HG02610 (cell line): ENCODE measurements at regions not wholly inside any gene's neighbourhood (a gene's known extent, or its start where the extent isn't known, plus 50 kb on each side); places are given as distances from the start of the nearest gene placed in this dataset.

Experiments used
- ATAC-seq: cut with Tn5 transposase; IDR thresholded peaks from one replicate; pipeline ENCODE4 v1.9.1; 2021; ENCODE audit warnings: mild to moderate bottlenecking, moderate library complexity; ENCODE audit not compliant: unreplicated experiment

- ATAC-seq, result no peak
These were observed 240.9 kb upstream of the MIR17HG start for GRCh38 chr13:91106565-91106964.

- no peak for ATAC-seq
These were observed 239.2 kb upstream of the MIR17HG start for GRCh38 chr13:91108315-91108714.

DNA sequence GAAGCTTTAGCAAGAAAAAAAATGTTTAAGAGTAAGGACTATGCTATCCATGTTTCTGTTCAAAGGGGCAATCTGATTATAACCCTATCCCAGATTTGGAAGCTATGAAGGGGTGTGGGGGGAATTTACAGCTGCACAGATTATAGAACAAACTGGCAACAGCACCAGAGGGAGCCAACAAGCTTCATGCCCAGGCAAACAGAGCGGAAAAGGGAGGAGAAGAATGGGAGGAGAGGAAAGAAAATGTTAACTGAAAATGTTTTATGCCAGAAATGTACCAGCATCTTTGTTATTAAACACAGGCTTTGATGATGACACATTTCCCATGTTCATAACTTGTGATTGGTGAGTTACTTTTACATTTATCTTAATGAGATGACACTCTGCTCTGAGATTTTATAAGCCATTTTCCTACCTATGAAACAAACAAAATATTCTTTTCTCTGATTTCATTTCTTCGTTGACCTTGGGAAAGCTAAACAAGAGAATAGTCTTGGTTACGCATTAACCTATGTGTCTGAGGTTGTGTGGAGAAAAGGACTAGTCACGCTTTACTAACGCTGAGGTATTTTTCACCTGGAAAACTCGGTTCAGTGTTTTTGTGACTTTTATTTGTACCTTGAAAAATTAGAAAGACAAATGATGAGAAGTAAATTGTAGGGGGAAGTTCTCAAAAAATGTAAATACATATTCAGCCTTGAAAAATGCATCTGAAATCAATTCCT is 235.8 kb upstream of the MIR17HG start:
- no peak for ATAC-seq

- no peak for ATAC-seq
These were observed 235.1 kb upstream of the MIR17HG start for GRCh38 chr13:91112201-91112923.

- ATAC-seq, result no peak
These were observed 234.6 kb upstream of the MIR17HG start for GRCh38 chr13:91112924-91113277.

DNA sequence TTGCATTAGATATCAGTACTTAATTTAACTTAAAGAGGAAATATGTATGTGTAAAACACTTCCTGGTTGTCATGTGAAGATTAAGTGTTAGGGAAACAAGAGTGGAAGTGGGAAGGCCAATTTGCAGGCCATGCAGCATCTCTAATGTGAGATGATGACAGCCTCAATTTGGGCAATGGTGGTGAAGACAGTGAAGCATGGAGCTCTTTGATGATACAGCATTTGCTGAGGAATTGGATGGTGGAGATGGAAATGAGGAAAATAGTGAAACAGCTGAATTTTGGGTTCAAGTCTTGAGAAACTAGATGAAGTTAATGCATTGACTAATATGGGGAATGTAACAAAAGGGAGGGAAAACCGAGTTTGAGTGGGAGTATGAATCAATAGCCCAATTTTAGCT is 231.7 kb upstream of the MIR17HG start:
- no peak for ATAC-seq

DNA sequence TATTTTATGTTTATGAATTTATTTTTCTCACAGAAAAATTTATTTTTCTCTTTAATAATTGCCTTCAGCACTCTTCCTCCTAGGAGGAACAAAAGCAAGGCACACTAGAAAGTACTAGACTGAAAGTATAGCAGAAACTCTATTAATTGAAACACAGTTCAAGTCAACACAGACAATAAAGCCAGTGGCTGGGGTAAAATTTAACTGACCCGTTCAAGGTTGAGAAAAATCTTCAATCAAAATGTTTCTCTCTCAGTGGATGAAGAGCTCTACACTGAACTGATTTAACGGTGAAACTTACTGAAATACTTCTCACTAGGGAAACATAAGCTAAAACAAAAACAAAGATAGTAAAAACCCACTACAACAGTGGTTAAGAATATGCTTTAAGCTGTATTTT is 230.1 kb upstream of the MIR17HG start:
- ATAC-seq, result no peak

DNA sequence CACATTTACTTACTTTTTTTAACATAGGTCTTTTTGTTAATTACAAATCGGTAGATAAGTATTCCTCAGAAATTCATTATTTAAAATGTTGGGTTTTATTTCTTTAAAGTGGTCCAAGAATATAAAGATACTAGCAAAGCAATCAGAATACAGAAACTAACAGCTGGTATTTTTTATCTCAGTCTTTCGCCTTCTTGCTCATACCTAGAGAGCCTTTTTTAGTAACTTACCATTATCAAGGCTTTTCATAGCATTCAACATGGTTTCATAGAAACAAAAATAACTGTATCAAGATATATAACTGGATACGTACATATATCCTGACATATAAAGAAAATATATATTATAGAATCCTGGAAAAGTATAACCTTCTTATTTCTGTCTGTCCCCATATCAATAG is 227.8 kb upstream of the MIR17HG start:
- no peak for ATAC-seq

GRCh38 chr13:91122766-91123165 is 224.7 kb upstream of the MIR17HG start:
- ATAC-seq, result no peak

DNA sequence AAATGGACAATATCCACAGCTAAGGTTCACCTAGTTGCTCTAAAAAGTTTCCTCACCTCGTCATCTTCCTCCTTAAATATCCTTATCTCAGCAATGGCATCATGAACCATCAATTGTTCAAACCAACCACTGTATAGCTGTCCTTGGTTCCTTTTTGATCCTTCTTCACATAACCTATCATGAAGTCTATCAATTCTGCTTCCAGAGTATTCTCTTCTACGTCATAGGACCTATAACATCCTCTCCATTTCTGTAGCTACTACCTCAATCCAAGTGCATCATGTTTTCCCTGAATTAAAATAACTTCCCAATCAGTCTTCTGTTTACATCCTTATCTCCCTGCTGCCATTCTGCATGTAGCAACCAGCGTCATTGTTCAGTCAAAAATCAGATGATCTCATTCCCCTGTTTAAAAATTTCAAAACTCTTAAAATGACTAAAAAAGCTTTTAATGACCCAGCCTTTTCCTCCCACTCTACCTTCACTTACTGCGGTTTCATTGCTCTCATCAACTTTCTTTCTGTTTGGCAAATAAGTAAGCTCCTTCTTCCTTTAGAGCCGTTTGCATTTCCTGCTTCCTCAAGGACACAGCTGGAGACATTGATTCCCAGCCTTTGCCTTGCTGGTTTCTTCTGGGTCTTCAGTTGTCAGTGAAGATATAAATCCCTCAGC is 223.9 kb upstream of the MIR17HG start:
- no peak for ATAC-seq

- no peak for ATAC-seq
These were observed 220.7 kb upstream of the MIR17HG start for GRCh38 chr13:91126806-91127205.

DNA sequence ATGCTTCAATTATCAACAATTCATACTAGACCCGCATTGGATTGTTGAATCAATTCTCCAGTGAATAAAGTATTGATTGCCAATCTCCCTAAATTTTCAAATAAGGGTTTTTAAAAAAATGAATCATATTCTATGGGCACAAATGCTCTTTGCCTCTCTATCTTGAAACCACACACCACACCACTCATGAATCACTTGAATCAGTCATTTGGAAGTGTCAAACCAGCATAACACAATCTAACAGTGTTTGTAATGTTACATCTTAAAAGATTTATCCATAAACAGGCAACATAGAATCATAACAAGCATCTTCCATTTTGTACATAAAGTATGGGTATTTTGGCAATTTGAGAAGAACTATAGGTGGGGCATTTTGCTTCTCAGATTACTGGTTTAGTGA is 219.5 kb upstream of the MIR17HG start:
- no peak for ATAC-seq

- ATAC-seq, result no peak
These were observed 215.1 kb upstream of the MIR17HG start for GRCh38 chr13:91132381-91132780.

DNA sequence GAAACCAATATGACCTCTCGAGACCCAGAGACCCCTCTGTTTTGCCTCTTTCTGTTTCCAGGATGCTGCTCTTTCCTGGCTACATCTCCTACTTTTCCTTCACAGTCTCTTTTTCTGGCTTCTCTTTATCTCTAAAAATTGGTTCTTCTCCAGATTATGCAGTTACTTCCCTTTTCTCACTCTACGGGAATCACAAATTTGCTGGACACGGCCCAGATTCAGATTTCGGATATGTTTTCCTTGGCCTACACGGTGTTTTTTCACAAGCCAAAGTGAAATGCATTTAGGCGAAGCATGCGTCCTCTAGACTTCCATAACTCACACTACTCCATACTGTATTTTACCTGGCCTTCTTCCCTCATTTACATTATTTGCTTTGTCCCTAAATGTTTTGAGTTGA is 214.7 kb upstream of the MIR17HG start:
- ATAC-seq, result no peak

GRCh38 chr13:91133941-91134802 is 213.3 kb upstream of the MIR17HG start:
- peak; percentile 84 for ATAC-seq

DNA sequence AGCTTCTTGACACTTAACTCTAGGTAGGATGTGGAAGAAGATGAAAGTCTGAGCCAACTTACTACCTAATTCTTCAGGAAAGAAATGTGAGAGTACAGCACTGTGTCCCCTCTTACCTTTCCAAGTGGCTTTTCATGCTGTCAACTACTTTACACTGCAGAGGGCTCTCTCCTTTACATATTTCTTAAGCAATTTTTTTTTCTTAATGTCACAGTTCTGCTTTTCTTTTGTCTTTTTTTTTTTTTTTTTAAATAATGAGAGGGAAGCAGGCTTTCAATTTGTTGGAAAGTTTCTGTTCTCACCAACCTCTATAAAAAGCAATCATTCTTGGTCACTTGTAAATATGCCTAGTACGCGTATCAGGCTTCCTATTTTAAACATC is 212.7 kb upstream of the MIR17HG start:
- peak; percentile 8 for ATAC-seq

DNA sequence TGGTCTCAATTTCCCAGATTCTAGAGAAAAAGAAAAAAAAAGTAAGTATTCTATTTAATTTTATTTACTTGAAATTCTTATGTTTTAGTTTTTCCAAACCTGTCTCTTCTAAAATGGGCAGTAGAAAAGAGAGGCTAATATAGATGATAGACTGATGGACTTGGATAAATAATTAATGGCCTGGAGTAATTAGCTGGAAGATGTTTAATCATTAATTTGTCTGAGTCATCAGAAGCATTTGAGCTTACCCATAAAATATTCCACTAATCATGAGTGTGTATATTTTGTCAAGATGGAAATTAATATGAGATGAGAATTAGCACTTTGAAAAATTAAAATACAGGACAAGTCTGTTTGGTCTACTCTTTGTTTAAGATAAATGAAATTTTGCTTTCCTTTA is 212.1 kb upstream of the MIR17HG start:
- no peak for ATAC-seq

DNA sequence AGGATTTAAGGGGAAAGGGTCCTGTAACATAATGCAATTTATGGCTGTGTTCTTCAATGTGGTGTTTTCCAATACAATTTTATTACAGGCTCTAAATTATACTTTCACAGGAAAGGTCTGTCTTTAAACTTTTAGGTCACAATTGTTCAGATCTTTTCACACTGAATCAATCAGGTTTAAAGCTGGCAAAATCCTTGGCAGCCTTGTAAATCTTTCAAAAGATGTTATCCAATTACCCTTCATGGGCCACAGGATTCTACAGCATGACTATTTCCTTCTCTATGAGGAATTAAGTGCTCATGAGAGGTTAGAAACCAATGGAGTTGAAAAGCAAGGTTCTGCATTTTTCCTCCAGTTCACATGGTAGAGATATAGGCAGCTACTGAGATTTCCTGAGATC is 211.5 kb upstream of the MIR17HG start:
- ATAC-seq, result no peak

- no peak for ATAC-seq
These were observed 210.7 kb upstream of the MIR17HG start for GRCh38 chr13:91136806-91137205.

DNA sequence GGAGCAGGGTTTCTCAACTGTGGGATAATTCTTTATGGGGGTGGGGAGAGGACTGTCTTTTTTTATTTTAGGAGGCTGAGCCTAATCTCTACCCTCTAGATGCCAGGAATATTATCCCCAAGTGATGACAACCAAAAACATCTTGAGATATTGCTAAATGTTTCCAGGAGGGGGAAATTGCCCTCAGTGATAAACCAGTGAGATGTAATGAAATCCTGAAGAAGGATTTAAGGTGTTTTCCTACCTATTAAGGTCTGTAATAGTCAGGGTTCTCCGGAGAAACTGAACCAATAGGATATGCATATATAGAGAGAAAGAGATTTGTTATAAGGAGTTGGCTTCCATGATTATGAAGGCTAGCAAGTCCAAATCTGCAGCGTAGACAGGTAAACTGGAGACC is 208.3 kb upstream of the MIR17HG start:
- ATAC-seq, result no peak

DNA sequence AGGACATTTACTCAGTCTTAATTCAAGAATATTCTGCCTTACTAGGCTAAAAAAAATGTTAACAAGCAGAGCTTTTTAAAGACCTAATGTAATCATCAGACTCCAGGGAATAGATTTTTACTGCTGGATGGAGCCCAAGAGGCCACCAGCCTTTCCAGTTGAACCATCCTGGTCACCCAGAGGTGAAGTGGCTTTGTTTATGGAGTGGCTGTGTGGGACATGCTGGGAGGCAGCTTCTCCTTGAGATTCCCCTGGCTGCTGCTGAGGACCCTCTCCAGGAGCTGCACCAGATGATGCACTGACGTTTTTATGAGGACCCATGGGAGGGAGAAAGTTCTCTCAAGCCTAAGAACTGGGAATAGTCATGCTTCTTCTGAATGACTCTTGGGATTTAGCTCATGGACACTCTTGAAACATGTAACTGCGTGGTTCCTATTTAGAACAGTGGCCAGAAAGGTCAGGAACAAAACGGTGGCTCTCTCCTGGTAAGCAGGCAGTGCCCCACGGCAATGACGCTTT is 205.9 kb upstream of the MIR17HG start:
- ATAC-seq, result no peak
